ENCODE measurements at regions not wholly inside any gene's neighbourhood (a gene's known extent, or its start where the extent isn't known, plus 50 kb on each side); places are given as distances from the start of the nearest gene placed in this dataset.

DNA sequence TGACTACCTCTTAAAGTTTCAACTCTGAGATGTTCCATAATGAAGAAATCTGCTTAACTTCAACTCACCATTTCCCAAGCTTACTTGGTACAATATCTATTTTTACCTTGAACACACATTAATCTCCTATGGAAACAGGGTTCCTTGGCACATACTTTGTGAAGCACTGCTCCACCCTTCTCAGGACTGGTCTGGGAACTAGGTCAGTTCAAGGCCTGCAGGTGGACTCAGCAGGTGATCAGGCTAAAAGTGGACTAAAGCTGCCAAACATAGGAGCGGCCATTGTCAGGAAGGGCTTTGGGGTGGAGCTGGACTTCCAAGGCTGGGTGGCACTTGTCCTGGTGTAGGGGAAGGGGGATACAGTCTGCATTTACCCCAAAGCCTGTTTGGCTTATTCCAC, 202.3 kb downstream of the NUAK1 start:
- H3K27me3 Mint-ChIP-seq = no peaks in the 10 kb centered on the region
- H3K4me1 Mint-ChIP-seq = no peaks in the 10 kb centered on the region
- no peaks in the 10 kb centered on the region for H3K9me3 Mint-ChIP-seq
- CTCF ChIA-PET = no interaction called here
- H3K27ac Mint-ChIP-seq = no peak overlapping the region
- no peaks in the 10 kb centered on the region for H3K36me3 Mint-ChIP-seq
- no peak overlapping the region for H3K4me3 Mint-ChIP-seq
- DNase-seq = no peak

DNA sequence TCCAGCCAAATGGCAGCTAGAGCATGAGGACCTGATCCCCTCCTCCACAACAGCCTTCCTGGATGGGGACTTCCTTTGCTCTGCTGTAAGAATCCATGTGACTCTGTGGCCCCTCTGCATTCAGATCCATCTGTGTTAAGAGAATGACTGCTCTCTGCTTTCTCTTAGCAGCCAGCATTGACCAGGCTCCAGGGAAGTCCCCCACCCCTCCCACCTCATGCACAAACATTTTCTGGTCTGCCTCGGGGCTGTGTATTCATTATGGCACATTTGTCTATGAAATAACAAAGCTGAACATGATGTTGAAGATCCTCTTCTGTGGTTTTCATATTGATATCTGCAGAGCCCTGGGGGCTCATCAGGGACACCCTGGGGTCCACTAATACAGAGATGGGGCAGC, 201.7 kb downstream of the NUAK1 start:
- H3K27me3 Mint-ChIP-seq = no peaks in the 10 kb centered on the region
- no peaks in the 10 kb centered on the region for H3K4me1 Mint-ChIP-seq
- no peak for DNase-seq
- H3K4me3 Mint-ChIP-seq = no peak overlapping the region
- no peak overlapping the region for H3K27ac Mint-ChIP-seq
- no peaks in the 10 kb centered on the region for H3K36me3 Mint-ChIP-seq
- CTCF ChIA-PET = no interaction called here
- no peaks in the 10 kb centered on the region for H3K9me3 Mint-ChIP-seq

DNA sequence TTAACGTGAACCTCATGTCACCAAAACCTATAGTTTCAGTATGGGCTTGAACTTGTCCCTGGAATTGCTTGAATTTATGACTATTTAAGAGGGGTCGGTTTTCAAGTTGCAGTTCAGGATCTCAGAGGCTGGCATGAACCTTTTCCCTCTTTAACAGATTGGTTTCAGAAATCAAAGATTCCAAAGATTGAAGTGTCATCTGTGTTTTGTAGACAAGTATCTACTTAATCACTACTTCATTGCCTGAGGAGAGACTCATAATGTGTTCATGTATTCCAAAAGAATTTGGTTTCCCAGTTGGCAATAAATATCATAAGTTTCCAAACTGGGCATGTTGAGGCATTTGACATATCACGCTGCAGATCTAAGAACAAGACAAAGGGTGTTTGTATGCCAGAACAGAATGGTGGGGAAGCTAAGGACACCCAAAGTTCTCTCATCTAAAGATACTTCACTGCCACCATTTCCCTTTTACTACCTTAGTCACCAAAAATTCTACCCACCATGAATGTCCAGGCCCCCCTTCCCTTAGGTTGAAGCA, 199.5 kb downstream of the NUAK1 start:
- H3K27me3 Mint-ChIP-seq = no peaks in the 10 kb centered on the region
- CTCF ChIA-PET = no interaction called here
- no peaks in the 10 kb centered on the region for H3K9me3 Mint-ChIP-seq
- H3K4me1 Mint-ChIP-seq = no peaks in the 10 kb centered on the region
- no peak for DNase-seq
- no peak overlapping the region for H3K27ac Mint-ChIP-seq
- no peaks in the 10 kb centered on the region for H3K36me3 Mint-ChIP-seq
- H3K4me3 Mint-ChIP-seq = no peak overlapping the region

DNA sequence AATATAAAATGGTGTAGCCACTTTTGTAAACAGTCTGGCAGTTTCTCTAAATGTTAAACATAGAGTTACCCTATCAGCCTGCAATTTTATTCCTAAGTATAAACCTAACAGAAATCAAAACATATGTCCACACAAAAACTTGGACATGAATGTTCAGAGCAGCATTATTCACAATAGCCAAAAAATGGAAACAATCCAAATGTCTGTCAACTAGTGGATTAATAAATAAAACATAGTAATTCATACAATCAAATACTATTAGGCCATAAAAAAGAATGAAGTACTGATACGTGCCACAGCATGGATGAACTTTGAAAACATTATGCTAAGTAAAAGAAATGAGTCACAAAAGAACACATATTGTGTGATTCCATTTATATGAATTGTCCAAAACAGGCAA, 196.5 kb downstream of the NUAK1 start:
- H3K27me3 Mint-ChIP-seq = no peaks in the 10 kb centered on the region
- CTCF ChIA-PET = no interaction called here

DNA sequence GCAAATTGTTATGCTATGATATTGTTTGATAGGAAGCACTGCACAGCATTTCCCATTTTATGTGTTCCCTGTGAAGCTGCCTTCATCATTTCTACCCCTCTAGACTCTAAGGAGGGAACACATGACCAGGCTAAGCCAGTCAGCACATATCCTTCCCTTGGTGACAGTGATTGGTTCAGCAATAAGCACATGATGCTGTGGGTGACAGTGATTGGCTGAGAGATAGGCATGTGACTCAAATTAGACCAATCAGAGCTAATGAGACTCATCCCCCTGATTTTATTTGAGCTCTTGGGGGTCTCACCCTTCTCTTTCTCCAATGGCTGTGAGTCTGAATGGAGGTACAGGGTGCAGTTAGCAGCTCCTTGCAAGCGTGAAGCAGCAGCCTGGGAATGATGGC, 195.2 kb downstream of the NUAK1 start:
- Mint-ChIP-seq H3K36me3 (no peaks in the 10 kb centered on the region), H3K4me1 (no peaks in the 10 kb centered on the region), H3K27me3 (no peaks in the 10 kb centered on the region), H3K9me3 (no peaks in the 10 kb centered on the region), H3K27ac (no peak overlapping the region), H3K4me3 (no peak overlapping the region)
- DNase-seq = no peak
- CTCF ChIA-PET = no interaction called here

More for the DNA sequence above, 196.5 kb downstream of the NUAK1 start:
- Mint-ChIP-seq H3K9me3 (no peaks in the 10 kb centered on the region), H3K27ac (no peak overlapping the region), H3K4me1 (no peaks in the 10 kb centered on the region), H3K4me3 (no peak overlapping the region), H3K36me3 (no peaks in the 10 kb centered on the region)
- no peak for DNase-seq

DNA sequence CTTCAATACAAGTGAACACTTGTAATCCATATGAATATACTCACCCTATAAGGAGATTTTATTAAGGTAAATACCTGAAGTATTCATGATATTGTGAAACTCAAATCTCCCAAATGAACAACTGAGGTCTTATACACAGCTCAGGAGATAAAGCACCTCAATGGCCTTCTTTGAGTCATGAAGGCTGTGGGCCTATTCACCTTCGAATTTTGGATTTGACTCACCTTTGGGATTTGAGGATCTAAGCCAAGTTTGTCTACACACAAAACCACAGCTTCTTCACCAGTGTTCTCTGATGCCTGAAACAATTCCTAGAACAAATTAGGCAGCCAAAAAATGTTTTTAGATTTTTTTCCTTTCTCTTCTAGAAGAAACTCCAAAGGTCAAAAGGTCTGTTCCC, 194.1 kb downstream of the NUAK1 start:
- Mint-ChIP-seq H3K27ac (no peak overlapping the region), H3K4me3 (no peak overlapping the region), H3K27me3 (no peaks in the 10 kb centered on the region), H3K36me3 (no peaks in the 10 kb centered on the region), H3K4me1 (no peaks in the 10 kb centered on the region), H3K9me3 (no peaks in the 10 kb centered on the region)
- no peak for DNase-seq
- CTCF ChIA-PET = no interaction called here

DNA sequence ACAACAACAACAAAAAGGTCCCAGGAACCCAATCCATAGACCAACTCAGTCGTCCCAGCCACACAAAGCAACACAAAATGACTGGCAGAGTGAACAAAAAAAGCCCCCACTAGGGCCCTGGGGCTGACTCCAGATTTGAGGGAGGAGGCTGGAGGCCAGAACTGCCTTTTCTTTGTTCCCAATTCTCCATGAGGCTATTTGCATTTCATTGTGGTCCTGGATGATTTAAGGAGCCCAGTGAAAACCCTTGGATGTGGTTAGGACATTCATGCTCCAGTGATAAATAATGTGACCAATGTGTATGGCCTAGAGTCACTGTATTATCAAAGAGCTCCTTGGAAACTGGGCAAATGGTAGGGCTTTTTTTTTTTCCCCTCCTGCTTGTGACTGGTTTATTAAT, 192.9 kb downstream of the NUAK1 start:
- Mint-ChIP-seq H3K9me3 (no peaks in the 10 kb centered on the region), H3K36me3 (no peaks in the 10 kb centered on the region), H3K4me1 (no peaks in the 10 kb centered on the region), H3K27me3 (no peaks in the 10 kb centered on the region), H3K27ac (no peak overlapping the region), H3K4me3 (no peak overlapping the region)
- no peak for DNase-seq
- CTCF ChIA-PET = no interaction called here

DNA sequence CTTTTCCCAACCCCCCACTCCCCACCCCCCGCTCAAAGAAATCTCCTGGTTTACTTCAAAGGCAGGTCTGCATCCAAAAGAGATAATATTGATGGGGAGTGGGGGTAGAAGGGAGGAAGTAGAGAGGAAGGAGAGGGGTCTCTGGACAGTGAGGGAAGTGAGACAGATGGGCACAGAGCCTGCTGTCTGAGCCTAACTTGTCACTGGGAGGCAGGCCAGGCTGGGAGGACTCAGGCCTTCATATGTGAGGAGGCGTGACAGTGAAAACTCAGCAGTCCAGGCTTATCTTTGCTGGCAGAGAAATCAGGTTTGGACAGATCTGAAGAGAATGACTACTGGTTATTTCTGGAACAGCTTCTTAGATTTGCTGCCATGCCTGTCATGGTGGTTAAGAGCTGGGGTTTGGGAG, 192.3 kb downstream of the NUAK1 start:
- no peaks in the 10 kb centered on the region for H3K27me3 Mint-ChIP-seq
- no peak for DNase-seq
- no peaks in the 10 kb centered on the region for H3K4me1 Mint-ChIP-seq
- H3K4me3 Mint-ChIP-seq = no peak overlapping the region
- CTCF ChIA-PET = no interaction called here
- no peaks in the 10 kb centered on the region for H3K36me3 Mint-ChIP-seq
- H3K27ac Mint-ChIP-seq = no peak overlapping the region
- no peaks in the 10 kb centered on the region for H3K9me3 Mint-ChIP-seq

DNA sequence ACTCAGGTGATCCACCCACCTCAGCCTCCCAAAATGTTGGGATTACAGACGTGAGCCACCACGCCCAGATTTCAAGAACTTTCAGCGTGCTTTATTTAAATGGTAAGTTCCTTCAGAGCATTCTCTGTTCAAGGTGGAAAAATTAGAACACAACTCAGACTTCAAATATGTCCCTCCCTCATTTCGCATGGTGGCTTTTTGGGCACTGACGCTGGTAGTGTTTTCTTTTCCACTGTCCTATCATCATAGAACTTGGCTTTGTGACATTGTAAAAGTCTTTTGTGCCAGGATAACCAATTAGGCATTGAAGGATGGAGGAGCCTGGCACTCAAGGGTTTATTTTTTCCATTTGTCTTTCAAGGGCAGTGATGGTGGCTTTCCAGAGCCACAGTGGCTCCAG, 190.8 kb downstream of the NUAK1 start:
- Mint-ChIP-seq H3K27ac (no peak overlapping the region), H3K4me1 (no peaks in the 10 kb centered on the region), H3K9me3 (no peaks in the 10 kb centered on the region), H3K4me3 (no peak overlapping the region), H3K36me3 (no peaks in the 10 kb centered on the region), H3K27me3 (no peaks in the 10 kb centered on the region)
- no peak for DNase-seq
- CTCF ChIA-PET = no interaction called here

DNA sequence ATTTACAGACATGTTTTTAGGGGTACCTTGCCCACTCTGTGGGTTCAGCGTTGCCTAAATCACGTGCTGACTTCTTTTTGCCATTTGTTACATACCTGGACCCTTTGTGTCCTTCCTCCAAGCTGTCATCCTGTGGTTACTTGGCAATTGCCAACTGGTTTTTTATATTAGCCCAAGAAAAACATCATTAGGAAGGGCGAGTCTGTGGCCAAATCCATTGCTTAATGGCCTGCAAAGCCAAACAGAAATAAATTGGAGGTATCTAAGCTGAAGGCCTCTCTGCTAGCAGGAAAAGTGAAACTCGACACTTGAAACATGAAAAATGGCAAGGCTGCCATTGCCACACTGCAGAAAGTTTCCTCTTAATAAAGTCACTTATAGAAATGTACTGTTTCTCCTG, 190.4 kb downstream of the NUAK1 start:
- Mint-ChIP-seq H3K9me3 (no peaks in the 10 kb centered on the region), H3K4me1 (no peaks in the 10 kb centered on the region), H3K27ac (no peak overlapping the region), H3K36me3 (no peaks in the 10 kb centered on the region), H3K27me3 (no peaks in the 10 kb centered on the region), H3K4me3 (no peak overlapping the region)
- CTCF ChIA-PET = no interaction called here
- DNase-seq = no peak

DNA sequence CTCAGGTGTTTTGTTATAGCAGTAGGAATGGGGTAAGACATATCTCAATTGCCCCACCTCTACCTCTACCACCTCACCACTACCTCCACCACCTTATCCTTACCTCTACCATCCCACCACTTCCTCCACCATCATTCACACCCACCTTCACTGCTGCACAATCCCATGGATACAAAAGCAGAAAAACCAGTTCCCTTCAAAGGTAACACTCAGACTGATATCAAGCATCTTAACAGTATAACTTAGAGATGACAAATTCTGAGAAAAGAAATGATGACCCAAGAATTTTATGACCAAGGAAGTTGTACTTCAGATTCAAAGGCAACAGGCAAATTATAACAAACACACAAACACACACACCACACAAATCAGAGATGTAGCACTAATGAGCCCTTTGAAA, 189.4 kb downstream of the NUAK1 start:
- Mint-ChIP-seq H3K27ac (no peak overlapping the region), H3K4me1 (no peaks in the 10 kb centered on the region), H3K27me3 (no peaks in the 10 kb centered on the region), H3K9me3 (no peaks in the 10 kb centered on the region), H3K4me3 (no peak overlapping the region), H3K36me3 (no peaks in the 10 kb centered on the region)
- DNase-seq = no peak
- CTCF ChIA-PET = no interaction called here

DNA sequence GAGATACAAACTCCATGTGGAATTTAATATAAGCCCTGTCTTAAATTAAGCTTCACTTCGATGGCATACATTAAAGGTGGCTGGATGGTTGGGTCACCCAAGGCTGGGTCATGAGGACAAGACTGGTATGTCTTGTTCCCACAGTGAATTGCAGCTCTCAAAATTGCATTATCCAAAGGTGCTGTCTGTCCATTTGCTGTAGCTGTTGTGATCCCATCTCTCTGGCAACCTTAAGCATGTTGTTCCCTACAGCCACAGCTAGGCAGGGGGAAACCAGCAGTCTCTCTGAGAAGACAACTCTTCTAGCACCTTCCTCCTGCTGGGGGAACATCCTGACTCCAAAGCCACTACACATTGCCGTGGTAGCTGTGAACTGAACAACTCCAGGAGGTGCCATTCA, 187.0 kb downstream of the NUAK1 start:
- no peaks in the 10 kb centered on the region for H3K4me1 Mint-ChIP-seq
- no peak for DNase-seq
- CTCF ChIA-PET = no interaction called here
- no peaks in the 10 kb centered on the region for H3K36me3 Mint-ChIP-seq
- no peak overlapping the region for H3K4me3 Mint-ChIP-seq
- no peaks in the 10 kb centered on the region for H3K9me3 Mint-ChIP-seq
- no peaks in the 10 kb centered on the region for H3K27me3 Mint-ChIP-seq
- no peak overlapping the region for H3K27ac Mint-ChIP-seq

DNA sequence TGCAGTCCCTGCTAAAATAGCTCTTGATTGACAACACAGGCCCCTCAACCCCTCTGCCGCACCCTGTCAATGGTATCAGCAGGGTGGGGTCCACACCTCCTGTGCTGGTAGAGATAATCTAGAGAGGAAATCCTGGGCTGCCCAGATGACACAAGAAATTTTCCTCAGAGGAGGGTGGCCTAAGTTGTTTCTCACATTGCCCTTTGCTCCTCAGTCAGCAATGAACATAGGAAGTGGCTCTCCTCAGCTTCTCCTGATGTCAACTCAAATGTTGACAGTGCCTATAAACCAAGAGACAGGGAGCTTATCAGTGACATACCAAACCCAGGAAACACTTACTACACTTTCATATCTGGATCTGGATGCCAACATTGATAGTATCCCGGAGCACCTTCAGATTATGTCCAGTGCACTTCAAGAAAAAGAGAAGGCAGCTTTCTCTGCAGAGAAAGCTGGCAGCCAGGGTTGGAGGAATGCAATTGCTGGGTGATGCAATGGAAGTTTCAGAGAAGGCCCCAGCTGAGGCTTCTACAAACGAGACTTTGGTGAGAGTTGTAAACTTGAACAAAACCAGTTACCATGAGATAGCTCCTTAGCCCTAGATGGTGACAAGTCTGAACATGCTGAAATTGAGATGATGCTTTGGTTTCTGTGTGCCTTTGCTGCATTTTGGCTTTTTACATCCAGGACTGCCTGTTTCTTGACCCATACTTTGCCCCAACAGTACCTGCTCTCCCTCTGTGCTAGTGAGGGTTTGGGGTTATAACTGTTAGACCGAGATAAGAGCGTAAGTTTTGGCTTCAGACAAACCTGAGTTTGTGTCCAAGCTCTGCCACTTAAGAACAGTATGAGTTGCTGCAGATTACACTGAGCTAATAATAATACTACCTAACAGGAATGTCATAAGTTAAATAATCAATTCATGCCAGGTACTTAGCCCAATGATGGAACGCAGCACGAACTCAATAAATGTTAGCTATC, 183.5 kb downstream of the NUAK1 start:
- no peak overlapping the region for H3K27ac Mint-ChIP-seq
- no peaks in the 10 kb centered on the region for H3K9me3 Mint-ChIP-seq
- no peaks in the 10 kb centered on the region for H3K36me3 Mint-ChIP-seq
- no peaks in the 10 kb centered on the region for H3K4me1 Mint-ChIP-seq
- H3K4me3 Mint-ChIP-seq = no peak overlapping the region
- CTCF ChIA-PET = no interaction called here
- H3K27me3 Mint-ChIP-seq = no peaks in the 10 kb centered on the region
- DNase-seq = no peak

DNA sequence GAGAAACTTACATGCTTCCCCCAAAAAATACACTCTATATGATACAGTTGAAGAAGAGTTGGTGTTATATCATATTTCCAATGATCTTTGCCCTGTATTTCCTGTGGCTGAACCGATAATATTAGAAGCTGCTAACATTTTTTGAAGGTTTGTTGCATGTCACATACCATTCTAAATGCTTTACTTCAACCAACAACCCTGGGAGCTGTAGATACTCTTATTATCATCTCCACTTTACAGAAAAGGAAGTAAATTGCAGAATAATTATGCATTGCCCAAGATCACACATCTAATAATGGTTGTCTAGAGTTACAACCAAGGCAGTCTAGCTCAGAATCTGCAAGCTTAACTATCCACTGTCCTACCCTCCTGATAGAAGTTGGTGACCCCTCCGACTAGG, 182.8 kb downstream of the NUAK1 start:
- CTCF ChIA-PET = no interaction called here
- Mint-ChIP-seq H3K27me3 (no peaks in the 10 kb centered on the region), H3K36me3 (no peaks in the 10 kb centered on the region), H3K9me3 (no peaks in the 10 kb centered on the region), H3K4me3 (no peak overlapping the region), H3K4me1 (no peaks in the 10 kb centered on the region), H3K27ac (no peak overlapping the region)
- no peak for DNase-seq

DNA sequence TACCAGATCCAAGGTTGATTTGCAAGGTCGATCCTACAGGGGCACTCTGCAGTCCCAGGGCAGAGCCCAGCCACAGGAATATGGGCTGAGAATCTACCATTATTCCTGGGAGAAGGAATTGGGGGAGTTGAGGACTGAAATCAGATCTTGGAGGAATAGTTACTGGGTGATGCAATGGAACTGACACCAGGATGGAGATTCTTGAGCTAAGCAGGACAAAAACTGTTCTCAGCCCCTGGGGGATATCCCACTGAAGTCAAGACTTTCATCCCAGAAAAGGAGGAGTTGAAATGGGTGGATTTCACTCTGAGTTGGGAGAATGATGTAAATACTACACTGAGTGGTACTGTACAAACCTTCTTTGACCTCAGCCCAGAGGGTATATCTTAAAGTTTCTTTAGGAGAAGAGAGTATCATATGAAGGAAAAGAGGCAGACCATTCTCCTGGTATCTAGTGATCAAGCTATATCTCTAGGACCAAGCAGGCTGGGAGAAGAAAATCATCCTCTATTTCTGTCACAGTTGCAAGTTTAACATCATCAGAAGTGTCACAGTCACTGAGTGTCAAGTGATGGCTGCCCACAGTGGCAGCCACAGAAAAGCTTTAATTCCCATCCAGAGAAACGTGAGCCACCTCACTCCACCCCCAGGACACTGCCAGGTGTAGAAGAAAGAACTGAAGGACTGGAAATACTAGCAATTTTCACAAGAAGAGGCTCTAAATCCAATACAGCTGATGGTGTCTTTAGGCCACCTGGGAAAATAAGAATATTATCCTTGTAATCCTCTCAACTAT, 181.9 kb downstream of the NUAK1 start:
- CTCF ChIA-PET = no interaction called here
- Mint-ChIP-seq H3K27me3 (no peaks in the 10 kb centered on the region), H3K36me3 (no peaks in the 10 kb centered on the region), H3K4me1 (no peaks in the 10 kb centered on the region), H3K4me3 (no peak overlapping the region), H3K27ac (no peak overlapping the region), H3K9me3 (no peaks in the 10 kb centered on the region)
- DNase-seq = no peak
